GM19025 (cell line): ENCODE measurements at regions not wholly inside any gene's neighbourhood (a gene's known extent, or its start where the extent isn't known, plus 50 kb on each side); places are given as distances from the start of the nearest gene placed in this dataset.

ENCODE experiments used
- ATAC-seq: cut with Tn5 transposase; IDR thresholded peaks from one replicate; pipeline ENCODE4 v1.9.1; 2021; ENCODE audit warnings: mild to moderate bottlenecking, low read depth, moderate library complexity; ENCODE audit not compliant: unreplicated experiment

DNA sequence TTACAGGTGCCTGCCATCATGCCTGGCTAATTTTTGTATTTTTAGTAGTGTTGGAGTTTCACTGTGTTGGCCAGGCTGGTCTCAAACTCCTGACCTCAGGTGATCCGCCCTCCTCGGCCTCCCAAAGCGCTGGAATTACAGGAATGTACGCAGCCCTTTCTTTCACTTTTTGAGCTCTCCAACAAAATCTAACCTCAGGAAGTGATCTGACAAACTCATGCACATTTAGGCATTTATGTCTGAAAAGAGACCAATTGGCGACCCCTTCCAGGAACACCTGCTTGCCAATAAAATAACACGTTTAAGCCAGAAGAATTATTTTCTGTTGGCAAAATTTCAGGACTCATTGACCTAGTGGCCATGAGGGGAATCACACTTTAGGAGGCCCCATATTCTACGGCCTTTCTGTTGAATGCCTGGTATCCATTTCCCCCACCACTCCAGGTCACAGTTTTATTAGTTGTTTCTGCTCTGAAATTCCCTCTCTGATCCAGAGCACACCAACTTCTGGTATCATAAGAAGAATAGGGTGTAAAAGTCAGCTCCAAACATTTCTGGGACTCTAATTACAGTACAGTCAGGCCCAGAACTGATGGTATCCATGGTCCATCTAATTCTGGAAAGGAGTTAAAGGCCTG lies 65.8 kb upstream of the FRMD4A start:
- ATAC-seq, result no peak

DNA sequence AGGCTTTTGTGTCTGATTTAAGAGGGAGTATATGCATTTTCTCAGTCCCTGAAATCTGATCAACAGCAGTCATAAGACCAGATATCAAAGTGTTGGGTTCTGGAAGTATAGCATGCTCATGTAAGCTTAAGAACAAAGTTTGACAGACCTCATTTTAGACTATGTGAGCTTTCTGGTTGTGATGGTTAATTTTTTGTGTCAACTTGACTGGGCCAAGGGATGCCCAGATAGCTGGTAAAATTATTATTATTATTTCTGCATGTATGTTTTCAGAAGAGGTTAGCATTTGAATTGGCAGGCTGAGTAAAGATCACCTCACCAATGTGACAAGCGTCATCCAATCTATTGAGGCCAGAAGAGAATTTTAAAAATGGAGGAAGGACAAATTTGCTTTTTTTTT lies 63.5 kb upstream of the FRMD4A start:
- ATAC-seq, result no peak

DNA sequence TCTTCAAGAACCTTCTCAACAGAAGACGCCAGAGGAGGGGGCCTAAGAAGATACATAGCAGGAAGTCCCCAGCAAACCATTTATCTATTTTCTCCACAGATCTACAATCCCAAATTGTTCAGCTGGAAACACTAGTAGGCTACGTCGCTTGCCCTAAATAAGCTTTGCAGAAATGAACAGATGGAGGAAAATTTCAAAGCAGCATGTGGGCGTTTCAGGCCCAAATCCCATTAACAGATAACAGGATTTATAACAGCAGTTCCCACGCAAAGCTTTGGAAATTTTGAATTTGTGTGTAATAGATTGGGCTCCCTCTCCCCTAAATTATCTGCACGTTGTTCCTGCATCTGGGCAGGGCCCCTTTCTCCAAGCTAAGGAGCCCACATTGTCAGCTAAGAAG lies 60.6 kb upstream of the FRMD4A start:
- no peak for ATAC-seq

DNA sequence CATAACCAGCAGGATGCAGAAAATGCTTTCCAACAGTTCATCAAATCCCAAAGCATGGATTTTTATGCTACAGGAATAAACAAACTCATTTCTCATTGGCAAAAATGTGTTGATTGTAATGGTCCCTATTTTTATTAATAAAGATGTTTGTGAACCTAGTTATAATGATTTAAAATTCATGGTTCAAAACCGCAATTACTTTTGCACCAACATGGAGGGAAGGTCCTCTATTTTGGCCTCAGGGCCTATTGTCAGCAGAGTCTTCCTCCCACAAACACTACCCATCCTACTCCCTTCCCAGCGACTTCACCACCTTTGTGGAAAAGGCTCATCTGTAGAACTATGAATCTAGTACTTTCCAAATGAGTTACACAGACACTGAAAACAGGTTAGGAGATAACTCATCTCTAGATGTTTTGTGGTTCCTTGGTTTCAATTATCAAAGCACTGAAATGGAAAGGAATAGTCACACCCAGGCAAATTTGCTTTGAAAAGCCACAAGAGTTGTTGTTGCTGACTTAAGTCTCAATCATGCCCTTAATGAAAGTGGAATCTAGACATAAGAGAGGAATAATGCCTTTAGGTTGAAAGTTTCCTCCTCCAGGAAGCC lies 59.4 kb upstream of the FRMD4A start:
- peak; percentile 82 for ATAC-seq

DNA sequence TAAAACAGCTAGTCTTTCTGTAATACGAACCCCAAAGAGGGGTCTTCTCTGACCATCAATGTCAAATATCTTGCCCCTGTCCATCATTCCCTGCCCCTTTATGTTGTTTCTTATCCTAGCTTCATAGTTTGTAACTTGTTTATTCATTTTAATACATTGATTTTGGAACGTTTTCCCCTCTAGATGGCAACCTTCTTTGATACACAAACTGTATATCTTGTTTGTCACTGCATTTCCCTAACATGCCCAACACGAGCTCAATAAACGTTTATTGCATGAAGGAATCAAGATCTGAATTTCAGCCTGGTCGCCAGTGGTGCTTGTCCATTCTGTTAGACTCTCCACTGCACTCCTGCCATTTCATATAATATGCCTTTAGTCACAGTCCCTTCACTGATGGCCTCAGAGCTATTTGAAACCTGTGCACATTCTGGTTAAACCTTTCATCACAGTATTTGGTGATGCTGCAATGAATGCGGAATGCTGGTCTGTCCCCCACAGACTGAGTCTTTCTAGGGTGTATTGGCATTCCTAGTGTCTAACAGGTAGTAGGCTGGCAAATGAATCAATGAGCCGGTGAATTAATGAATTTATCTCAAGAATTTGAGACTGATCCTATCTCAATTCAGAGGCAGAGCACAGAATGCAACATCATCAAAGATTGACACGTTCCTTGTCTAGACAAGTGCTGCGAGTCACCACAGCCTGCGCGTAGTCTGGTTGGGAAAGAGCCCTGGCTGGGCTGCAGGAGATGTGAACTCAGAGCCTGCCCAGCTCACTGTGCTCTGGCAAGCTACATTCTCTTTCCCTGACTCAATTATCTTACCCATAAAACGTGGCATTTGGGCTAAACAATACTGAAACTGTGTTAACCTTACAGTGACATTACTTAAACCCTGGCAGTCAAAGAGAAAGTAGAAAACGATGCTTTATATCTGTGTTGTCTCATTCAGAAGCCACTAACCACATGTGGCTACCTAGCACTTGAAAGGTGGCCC lies 55.2 kb upstream of the FRMD4A start:
- ATAC-seq, result no peak

DNA sequence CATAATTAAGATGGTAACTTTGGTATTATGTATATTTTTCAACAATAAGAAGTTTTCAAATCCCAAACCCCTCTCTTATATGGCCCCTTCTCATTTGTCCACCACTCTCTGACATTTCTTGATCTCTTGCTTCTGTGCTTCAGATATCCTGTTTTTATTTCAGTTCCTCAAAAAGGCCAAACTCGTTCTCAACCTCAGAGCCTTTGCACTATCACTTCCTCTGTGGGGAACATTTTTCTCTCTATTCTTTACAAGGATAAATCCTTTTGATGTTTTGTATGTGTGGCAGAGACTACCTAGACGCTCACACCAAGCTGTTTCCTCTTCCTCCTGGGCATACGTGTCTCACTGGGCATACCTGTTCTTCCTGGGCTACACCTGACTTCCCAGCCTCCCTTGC lies 54.2 kb upstream of the FRMD4A start:
- ATAC-seq, result no peak

DNA sequence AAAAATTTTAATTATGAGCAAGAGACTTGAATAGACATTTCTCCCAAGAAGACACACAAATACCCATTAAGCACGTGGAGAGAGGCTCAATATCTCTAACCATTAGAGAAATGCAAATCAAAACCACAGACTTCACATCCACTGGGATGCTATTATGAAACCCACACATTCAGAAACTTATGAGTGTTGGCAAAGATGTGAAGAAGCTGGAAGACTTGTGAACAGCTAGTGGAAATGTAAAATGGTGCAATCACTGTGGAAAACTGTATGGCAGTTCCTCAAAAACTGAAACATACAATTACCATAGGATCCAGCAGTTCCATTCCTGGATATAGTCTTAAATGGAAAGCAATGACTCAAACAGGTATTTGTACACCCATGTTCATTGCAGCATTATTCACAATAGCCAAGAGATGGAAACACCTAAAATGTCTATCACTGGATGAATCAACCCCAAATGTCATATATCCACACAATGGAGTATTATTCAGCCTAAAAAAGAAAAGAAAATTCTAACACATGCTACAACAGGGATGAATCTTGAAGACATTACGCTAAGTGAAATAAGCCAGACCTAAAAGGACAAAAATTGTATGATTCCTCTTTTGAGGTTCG lies 53.5 kb upstream of the FRMD4A start:
- no peak for ATAC-seq

DNA sequence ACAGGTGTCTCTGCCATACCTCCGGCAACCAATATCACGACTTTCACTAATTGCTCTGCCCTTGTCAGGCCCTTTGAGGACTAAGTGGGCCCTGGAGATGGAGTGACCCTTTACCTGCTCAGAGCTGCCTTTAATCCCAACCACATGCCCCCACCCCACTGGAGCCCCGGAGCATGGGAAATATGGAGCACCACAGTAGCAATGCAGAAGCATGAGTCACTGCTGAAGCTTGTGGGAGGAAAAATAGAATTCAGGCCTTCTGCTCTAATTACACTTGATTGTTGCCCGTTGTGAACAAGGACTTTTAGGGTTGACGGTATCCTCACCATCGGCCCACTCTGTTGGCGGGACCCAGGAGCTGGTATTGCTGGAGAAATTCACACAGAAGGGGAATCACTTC lies 52.5 kb upstream of the FRMD4A start:
- no peak for ATAC-seq

DNA sequence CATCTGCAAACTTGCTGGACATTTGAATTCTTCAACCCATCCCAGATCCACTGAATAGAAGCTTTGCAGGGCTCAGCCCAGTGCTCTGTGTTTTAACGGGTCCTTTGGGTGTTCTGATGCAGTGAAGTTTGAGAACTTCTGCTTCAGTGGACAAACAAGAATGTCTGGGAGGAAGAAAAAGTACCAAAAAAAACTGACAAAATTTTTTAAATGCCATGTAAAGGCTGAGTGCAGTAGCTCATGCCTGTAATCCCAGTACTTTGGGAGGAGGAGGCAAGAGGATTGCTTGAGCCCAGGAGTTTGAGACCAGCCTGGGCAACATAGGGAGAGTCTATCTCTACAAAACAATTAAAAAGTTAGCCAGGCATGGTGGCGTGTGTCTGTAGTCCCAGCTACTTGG lies 51.8 kb upstream of the FRMD4A start:
- ATAC-seq, result no peak

DNA sequence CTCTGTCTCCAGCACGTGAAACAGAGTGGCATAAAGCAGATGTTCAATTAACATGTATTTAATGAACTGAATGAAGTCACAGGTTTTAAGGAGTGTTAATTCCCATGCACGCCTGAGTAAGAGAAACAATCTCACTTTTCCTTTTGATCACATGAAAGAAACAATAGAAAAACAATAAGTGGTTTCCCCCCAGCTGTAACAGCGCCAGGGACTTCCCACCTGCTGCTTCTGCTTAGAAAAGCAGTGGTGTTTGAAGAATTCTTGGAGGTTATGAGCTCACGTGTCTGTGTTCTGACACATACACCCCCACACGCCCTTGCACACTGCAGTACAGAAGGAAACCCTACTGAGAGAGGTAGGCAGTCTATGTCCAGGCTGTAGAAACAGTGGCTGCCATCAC lies 51.3 kb upstream of the FRMD4A start:
- ATAC-seq, result peak; percentile 72

DNA sequence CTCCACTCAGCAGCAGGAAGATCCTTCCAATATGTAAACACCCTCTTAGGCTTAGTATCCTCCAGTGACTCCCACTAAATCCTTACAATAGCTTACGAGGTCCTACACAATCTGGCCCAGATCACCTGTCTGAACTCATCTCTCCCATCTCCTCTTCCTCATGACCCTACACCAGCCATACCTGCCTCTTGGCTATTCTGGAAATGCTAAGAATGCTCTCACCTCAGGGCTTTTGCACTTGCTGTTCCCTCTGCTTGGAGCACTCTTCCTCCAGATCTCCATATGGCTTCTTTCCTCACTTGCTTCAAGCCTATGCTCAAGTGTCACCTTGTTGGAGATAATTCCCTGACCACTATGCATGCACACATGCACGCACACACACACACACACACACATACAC lies 50.8 kb upstream of the FRMD4A start:
- no peak for ATAC-seq

DNA sequence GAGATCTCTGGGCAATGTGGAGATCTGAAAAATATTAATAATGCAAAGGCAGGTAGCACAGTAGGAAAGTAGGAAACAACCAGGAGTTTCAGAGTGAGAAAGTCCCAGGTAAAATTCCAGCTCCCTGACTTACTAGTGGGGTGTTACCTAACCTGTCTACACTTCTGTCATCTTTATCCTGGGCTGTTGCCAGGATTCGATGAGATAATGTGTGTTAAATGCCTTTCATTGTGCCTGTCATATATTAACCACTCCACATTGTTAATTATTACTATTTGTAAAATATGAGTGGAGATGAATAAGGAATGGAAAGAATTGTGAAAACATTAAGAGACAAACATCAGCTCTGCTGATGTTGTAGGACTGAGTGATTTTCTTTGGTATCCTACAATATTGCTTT lies 50.0 kb upstream of the FRMD4A start:
- no peak for ATAC-seq
